Liver (tissue), 8 donors: ENCODE measurements at regions not wholly inside any gene's neighbourhood (a gene's known extent, or its start where the extent isn't known, plus 50 kb on each side); places are given as distances from the start of the nearest gene placed in this dataset.

Source experiments
- DNase-seq: peaks from one replicate; pipeline ENCODE4 v3.0.0-alpha.2; 2017; ENCODE audit warnings: low spot score
- H3K27ac ChIP-seq, 2 donors: one replicate each; pipeline ENCODE4 v1.7.0; 2013; ENCODE audit warnings: inconsistent platforms in 2 of 2, low read length in 2 of 2, control low read depth in 1 of 2, low read depth in 1 of 2, mild to moderate bottlenecking in 1 of 2
- H3K27me3 ChIP-seq, 4 donors: one replicate each; pipeline versions ENCODE4 v1.6.1 to v1.7.0; 2013; ENCODE audit warnings: low read length in 3 of 4, inconsistent platforms in 1 of 4, mild to moderate bottlenecking in 1 of 4, moderate library complexity in 1 of 4; ENCODE audit not compliant: control insufficient read depth in 4 of 4, insufficient read depth in 4 of 4
- H3K36me3 ChIP-seq, 4 donors: one replicate each; pipeline versions ENCODE4 v1.6.1 to v1.7.0; 2013; ENCODE audit warnings: low read length in 3 of 4, mild to moderate bottlenecking in 3 of 4, low read depth in 1 of 4, moderate library complexity in 1 of 4; ENCODE audit not compliant: control insufficient read depth in 4 of 4, insufficient read depth in 3 of 4
- H3K4me1 ChIP-seq, 4 donors: one replicate each; pipeline versions ENCODE4 v1.6.1 to v1.7.0; 2013; ENCODE audit warnings: low read length in 3 of 4, mild to moderate bottlenecking in 3 of 4, moderate library complexity in 1 of 4; ENCODE audit not compliant: control insufficient read depth in 4 of 4, insufficient read depth in 4 of 4
- H3K4me3 ChIP-seq, 3 donors: one replicate each; pipeline versions ENCODE4 v1.6.1 to v1.7.0; 2013; ENCODE audit warnings: low read length in 3 of 3, control low read depth in 1 of 3, low read depth in 1 of 3, mild to moderate bottlenecking in 1 of 3
- H3K9ac ChIP-seq, 2 donors: one replicate each; pipeline ENCODE4 v1.7.0; 2013; ENCODE audit warnings: low read length in 2 of 2, mild to moderate bottlenecking in 2 of 2, moderate library complexity in 2 of 2, control low read depth in 1 of 2, low read depth in 1 of 2
- H3K9me3 ChIP-seq, 4 donors: one replicate each; pipeline versions ENCODE4 v1.6.1 to v1.7.0; 2013; ENCODE audit warnings: low read length in 3 of 4; ENCODE audit not compliant: control insufficient read depth in 4 of 4
- EGR1 ChIP-seq, 2 donors: IDR thresholded peaks; 2 replicates each; pipeline ENCODE4 v1.6.1; 2016 to 2018; ENCODE audit warnings: antibody characterized with exemption in 2 of 2, low read depth in 2 of 2
- FOXA1 ChIP-seq: IDR thresholded peaks from 2 replicates; pipeline ENCODE4 v1.6.1; 2016; ENCODE audit warnings: antibody characterized with exemption
- FOXA2 ChIP-seq: IDR thresholded peaks from 2 replicates; pipeline ENCODE4 v1.6.1; 2016; ENCODE audit warnings: antibody characterized with exemption
- GABPA ChIP-seq, 2 donors: IDR thresholded peaks in 1 of 2; conservative IDR thresholded peaks in 1 of 2; 2 replicates each; pipeline ENCODE4 v1.6.1; 2016; ENCODE audit warnings: antibody characterized with exemption in 2 of 2, mild to moderate bottlenecking in 1 of 2, moderate library complexity in 1 of 2
- HNF4A ChIP-seq, 2 donors: conservative IDR thresholded peaks; 2 replicates each; pipeline ENCODE4 v1.6.1; 2016; ENCODE audit warnings: antibody characterized with exemption in 2 of 2, mild to moderate bottlenecking in 2 of 2
- HNF4G ChIP-seq: IDR thresholded peaks from 2 replicates; pipeline ENCODE4 v1.6.1; 2016; ENCODE audit warnings: antibody characterized with exemption
- JUND ChIP-seq, 2 donors: IDR thresholded peaks; 2 replicates each; pipeline ENCODE4 v1.6.1; 2016; ENCODE audit warnings: antibody characterized with exemption in 2 of 2
- RAD21 ChIP-seq, 2 donors: IDR thresholded peaks; 2 replicates each; pipeline ENCODE4 v1.6.1; 2016; ENCODE audit warnings: antibody characterized with exemption in 2 of 2, mild to moderate bottlenecking in 2 of 2
- SP1 ChIP-seq: IDR thresholded peaks from 2 replicates; pipeline ENCODE4 v1.6.1; 2018; ENCODE audit warnings: antibody characterized with exemption, mild to moderate bottlenecking
- WGBS: extraction: QIAGEN DNeasy Blood & Tissue Kit; methylation state at CpG from one replicate; pipeline ENCODE4 v1.1.7; 2013; 5-methylcytosine and 5-hydroxymethylcytosine counted together
- TF ChIP-seq, protein P1 (sequence below): fragments of 150-350 bp; IDR thresholded peaks from 2 replicates; pipeline ENCODE4 v1.5.1; 2017; ENCODE audit warnings: improper control_type of control experiment, low read depth, low read length; ENCODE audit not compliant: missing input control
- TF ChIP-seq, protein P2 (sequence below): IDR thresholded peaks from 2 replicates; pipeline ENCODE4 v1.6.1; 2016; ENCODE audit warnings: antibody characterized with exemption, mild to moderate bottlenecking
- TF ChIP-seq, protein P3 (sequence below): IDR thresholded peaks from 2 replicates; pipeline ENCODE4 v1.6.1; 2016; ENCODE audit warnings: antibody characterized with exemption
- TF ChIP-seq, protein P4 (sequence below): IDR thresholded peaks from 2 replicates; pipeline ENCODE4 v1.6.1; 2016; ENCODE audit warnings: antibody characterized with exemption
- donor health status: healthy.
- donor health status: healthy.
- donor health status: healthy.
- donor health status: healthy.
- donor health status: healthy.

DNA sequence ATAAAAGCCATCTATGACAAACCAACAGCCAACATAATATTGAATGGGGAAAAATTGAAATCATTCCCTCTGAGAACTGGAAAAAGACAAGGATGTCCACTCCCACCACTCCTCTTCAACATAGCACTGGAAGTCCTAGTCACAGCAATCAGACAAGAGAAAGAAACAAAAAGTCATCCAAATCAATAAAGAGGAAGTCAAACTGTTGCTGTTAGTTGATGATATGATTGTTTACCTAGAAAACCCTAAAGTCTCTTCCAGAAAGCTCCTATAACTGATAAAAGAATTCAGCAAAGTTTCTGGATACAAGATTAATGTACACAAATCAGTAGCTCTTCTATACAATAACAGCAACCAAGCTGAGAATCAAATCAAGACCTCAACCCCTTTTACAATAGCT is 285.1 kb upstream of the PHF14 start:
- H3K27ac ChIP-seq: no peak overlapping the region
- H3K4me1 ChIP-seq: no peaks in the 10 kb centered on the region
- H3K36me3 ChIP-seq: no peaks in the 10 kb centered on the region
- H3K27me3 ChIP-seq: no peaks in the 10 kb centered on the region
- TF ChIP-seq RAD21 (IDR thresholded peaks at IDR 0.05) (no peak), SP1 (no peak), FOXA2 (no peak), JUND (IDR thresholded peaks at IDR 0.05) (no peak)
- TF ChIP-seq, protein P1, sequence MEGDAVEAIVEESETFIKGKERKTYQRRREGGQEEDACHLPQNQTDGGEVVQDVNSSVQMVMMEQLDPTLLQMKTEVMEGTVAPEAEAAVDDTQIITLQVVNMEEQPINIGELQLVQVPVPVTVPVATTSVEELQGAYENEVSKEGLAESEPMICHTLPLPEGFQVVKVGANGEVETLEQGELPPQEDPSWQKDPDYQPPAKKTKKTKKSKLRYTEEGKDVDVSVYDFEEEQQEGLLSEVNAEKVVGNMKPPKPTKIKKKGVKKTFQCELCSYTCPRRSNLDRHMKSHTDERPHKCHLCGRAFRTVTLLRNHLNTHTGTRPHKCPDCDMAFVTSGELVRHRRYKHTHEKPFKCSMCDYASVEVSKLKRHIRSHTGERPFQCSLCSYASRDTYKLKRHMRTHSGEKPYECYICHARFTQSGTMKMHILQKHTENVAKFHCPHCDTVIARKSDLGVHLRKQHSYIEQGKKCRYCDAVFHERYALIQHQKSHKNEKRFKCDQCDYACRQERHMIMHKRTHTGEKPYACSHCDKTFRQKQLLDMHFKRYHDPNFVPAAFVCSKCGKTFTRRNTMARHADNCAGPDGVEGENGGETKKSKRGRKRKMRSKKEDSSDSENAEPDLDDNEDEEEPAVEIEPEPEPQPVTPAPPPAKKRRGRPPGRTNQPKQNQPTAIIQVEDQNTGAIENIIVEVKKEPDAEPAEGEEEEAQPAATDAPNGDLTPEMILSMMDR: no peak
- H3K9ac ChIP-seq: no peak overlapping the region
- no peak for DNase-seq
- H3K4me3 ChIP-seq: no peak overlapping the region
- H3K9me3 ChIP-seq: peaks cover 0 to 2% (median 1%) of the 10 kb centered on the region in 4 donors

DNA sequence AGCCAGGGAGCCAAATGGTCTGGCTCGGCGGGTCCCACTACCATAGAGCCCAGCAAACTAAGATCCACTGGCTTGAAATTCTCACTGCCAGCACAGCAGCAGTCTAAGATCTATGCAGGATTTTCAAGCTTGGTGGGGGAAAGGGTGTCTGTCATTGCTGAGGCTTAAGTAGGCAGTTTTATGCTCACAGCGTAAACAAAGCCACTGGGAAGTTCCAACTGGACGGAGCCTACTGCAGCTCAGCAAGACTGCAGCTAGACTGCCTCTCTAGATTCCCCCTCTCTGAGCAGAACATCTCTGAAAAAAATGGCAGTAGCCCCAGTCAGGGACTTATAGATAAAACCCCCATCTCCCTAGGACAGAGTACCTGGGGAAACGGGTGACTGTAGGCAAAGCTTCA is 277.6 kb upstream of the PHF14 start:
- TF ChIP-seq EGR1 (IDR thresholded peaks at IDR 0.05; ENCODE audit: low read depth in 2 of 2): no peak
- TF ChIP-seq FOXA1: no peak
- TF ChIP-seq, protein P2, sequence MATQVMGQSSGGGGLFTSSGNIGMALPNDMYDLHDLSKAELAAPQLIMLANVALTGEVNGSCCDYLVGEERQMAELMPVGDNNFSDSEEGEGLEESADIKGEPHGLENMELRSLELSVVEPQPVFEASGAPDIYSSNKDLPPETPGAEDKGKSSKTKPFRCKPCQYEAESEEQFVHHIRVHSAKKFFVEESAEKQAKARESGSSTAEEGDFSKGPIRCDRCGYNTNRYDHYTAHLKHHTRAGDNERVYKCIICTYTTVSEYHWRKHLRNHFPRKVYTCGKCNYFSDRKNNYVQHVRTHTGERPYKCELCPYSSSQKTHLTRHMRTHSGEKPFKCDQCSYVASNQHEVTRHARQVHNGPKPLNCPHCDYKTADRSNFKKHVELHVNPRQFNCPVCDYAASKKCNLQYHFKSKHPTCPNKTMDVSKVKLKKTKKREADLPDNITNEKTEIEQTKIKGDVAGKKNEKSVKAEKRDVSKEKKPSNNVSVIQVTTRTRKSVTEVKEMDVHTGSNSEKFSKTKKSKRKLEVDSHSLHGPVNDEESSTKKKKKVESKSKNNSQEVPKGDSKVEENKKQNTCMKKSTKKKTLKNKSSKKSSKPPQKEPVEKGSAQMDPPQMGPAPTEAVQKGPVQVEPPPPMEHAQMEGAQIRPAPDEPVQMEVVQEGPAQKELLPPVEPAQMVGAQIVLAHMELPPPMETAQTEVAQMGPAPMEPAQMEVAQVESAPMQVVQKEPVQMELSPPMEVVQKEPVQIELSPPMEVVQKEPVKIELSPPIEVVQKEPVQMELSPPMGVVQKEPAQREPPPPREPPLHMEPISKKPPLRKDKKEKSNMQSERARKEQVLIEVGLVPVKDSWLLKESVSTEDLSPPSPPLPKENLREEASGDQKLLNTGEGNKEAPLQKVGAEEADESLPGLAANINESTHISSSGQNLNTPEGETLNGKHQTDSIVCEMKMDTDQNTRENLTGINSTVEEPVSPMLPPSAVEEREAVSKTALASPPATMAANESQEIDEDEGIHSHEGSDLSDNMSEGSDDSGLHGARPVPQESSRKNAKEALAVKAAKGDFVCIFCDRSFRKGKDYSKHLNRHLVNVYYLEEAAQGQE: no peak
- TF ChIP-seq, protein P3, sequence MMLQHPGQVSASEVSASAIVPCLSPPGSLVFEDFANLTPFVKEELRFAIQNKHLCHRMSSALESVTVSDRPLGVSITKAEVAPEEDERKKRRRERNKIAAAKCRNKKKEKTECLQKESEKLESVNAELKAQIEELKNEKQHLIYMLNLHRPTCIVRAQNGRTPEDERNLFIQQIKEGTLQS: no peak
- TF ChIP-seq, protein P4, sequence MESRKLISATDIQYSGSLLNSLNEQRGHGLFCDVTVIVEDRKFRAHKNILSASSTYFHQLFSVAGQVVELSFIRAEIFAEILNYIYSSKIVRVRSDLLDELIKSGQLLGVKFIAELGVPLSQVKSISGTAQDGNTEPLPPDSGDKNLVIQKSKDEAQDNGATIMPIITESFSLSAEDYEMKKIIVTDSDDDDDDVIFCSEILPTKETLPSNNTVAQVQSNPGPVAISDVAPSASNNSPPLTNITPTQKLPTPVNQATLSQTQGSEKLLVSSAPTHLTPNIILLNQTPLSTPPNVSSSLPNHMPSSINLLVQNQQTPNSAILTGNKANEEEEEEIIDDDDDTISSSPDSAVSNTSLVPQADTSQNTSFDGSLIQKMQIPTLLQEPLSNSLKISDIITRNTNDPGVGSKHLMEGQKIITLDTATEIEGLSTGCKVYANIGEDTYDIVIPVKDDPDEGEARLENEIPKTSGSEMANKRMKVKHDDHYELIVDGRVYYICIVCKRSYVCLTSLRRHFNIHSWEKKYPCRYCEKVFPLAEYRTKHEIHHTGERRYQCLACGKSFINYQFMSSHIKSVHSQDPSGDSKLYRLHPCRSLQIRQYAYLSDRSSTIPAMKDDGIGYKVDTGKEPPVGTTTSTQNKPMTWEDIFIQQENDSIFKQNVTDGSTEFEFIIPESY: no peak
- TF ChIP-seq HNF4G: no peak
- no peak for TF ChIP-seq RAD21 (IDR thresholded peaks at IDR 0.05)
- no peak for TF ChIP-seq HNF4A (conservative IDR thresholded peaks at IDR 0.05)
- TF ChIP-seq GABPA (IDR thresholded peaks at IDR 0.05 in 1 of 2, conservative IDR thresholded peaks at IDR 0.05 in 1 of 2): no peak
- TF ChIP-seq, protein P1: no peak
- H3K27me3 ChIP-seq: no peaks in the 10 kb centered on the region
- DNase-seq: no peak
- 82% methylated on average over 5 of the region's 5 CpGs for WGBS
- no peaks in the 10 kb centered on the region for H3K9me3 ChIP-seq
- no peak overlapping the region for H3K27ac ChIP-seq
- H3K9ac ChIP-seq: no peak overlapping the region
- H3K4me3 ChIP-seq: no peak overlapping the region
- no peaks in the 10 kb centered on the region for H3K4me1 ChIP-seq
- H3K36me3 ChIP-seq: no peaks in the 10 kb centered on the region
